Activated T-helper 2 cell treated with anti-CD3 and anti-CD28 coated beads, Interferon-gamma antibody, Interleukin-2, Interleukin-4, amounts not matched to agents 10 μg/mL and 5 μg/mL and 100 μg/mL, durations not matched to agents 14 hours and 24 hours and 36 hours (primary cell): ENCODE measurements at regions not wholly inside any gene's neighbourhood (a gene's known extent, or its start where the extent isn't known, plus 50 kb on each side); places are given as distances from the start of the nearest gene placed in this dataset.
"Not testable (repeated sequence)": the region's sequence is repeated elsewhere in the genome, so short reads cannot be mapped to it uniquely, and the experiment has no call there.

ENCODE experiments used
- DNase-seq: peaks from one replicate; pipeline ENCODE4 v3.0.0; 2021; ENCODE audit warnings: low spot score
- H3K27ac Mint-ChIP-seq: one replicate; pipeline ENCODE4 v1.8.0; 2021; ENCODE audit warnings: mixed read lengths
- H3K27me3 Mint-ChIP-seq: one replicate; pipeline ENCODE4 v1.8.0; 2021; ENCODE audit warnings: low read depth, mixed read lengths
- H3K36me3 Mint-ChIP-seq: one replicate; pipeline ENCODE4 v1.8.0; 2021; ENCODE audit warnings: low read depth, mixed read lengths
- H3K4me1 Mint-ChIP-seq: one replicate; pipeline ENCODE4 v1.8.0; 2021; ENCODE audit warnings: low read depth, mixed read lengths
- H3K4me3 Mint-ChIP-seq: one replicate; pipeline ENCODE4 v1.8.0; 2021; ENCODE audit warnings: low read depth, mild to moderate bottlenecking, moderate library complexity, mixed read lengths
- H3K9me3 Mint-ChIP-seq: one replicate; pipeline ENCODE4 v1.8.0; 2021; ENCODE audit warnings: mixed read lengths
- intact Hi-C: fragments of 100-400 bp; cut with micrococcal nuclease; formaldehyde crosslinking; loops from one replicate; pipeline ENCODE4 v1.15.1; 2023

DNA sequence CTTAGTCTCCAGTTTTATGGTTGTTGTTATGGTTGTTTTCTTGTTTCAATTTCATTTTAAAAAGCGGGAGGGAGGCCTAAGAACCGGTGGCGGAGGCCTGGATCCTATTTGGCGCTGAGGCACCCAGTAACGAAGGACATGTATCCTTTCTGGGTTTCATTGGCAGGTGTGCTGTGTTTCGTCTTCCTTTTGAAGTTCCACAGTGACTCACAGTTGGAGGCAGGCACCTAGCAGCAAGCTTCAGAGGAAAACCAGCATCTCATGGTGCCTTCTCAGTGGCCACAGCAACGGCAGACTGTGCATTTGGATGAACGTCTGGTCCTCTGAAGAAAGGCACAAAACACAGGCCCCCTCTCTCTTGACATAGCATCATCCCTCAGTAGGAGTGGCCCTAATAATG lies 697.2 kb downstream of the EFNB2 start:
- intact Hi-C loops: no loop called here
- no peak for DNase-seq
- no peaks in the 10 kb centered on the region for H3K4me1 Mint-ChIP-seq
- H3K9me3 Mint-ChIP-seq: peaks cover 3% of the 10 kb centered on the region
- H3K27me3 Mint-ChIP-seq: no peaks in the 10 kb centered on the region
- no peak overlapping the region for H3K27ac Mint-ChIP-seq
- H3K4me3 Mint-ChIP-seq: no peak overlapping the region
- H3K36me3 Mint-ChIP-seq: no peaks in the 10 kb centered on the region

DNA sequence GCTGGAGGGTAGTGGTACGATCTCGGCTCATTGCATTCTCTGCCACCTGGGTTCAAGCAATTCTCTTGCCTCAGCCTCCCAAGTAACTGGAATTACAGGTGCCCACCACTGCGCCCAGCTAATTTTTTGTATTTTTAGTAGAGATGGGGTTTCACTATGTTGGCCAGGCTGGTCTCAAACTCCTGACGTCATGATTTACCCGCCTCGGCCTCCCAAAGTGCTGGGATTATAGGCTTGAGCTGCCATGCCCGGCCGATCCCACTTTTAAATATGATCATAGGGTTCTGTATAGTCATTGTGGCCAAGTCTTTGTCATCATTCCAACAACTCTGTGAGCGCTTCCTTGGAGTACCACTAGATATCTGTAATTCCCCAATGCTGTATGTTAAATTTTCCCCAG lies 698.2 kb downstream of the EFNB2 start:
- intact Hi-C loops, DNase-seq, H3K4me1 Mint-ChIP-seq, H3K27ac Mint-ChIP-seq, H3K27me3 Mint-ChIP-seq, H3K9me3 Mint-ChIP-seq, H3K36me3 Mint-ChIP-seq, H3K4me3 Mint-ChIP-seq: not testable (repeated sequence)

DNA sequence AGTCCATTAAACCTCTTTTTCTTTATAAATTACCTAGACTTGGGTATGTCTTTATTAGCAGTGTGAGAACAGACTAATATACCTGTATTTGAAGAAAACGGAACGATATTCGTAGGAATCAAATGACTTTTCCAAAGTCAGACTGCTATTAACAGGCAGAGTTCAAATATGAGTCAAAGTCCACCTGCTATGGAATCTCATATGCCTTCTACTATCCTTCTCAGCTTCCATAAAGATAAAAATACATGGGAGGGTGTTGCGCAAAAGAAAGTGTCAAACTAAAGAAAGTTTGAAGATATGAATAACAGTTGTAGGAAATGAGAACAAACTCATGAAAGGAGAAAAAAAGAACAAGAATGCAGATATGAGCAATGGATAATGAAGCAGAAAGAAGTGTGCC lies 704.6 kb downstream of the EFNB2 start:
- H3K27ac Mint-ChIP-seq: no peak overlapping the region

DNA sequence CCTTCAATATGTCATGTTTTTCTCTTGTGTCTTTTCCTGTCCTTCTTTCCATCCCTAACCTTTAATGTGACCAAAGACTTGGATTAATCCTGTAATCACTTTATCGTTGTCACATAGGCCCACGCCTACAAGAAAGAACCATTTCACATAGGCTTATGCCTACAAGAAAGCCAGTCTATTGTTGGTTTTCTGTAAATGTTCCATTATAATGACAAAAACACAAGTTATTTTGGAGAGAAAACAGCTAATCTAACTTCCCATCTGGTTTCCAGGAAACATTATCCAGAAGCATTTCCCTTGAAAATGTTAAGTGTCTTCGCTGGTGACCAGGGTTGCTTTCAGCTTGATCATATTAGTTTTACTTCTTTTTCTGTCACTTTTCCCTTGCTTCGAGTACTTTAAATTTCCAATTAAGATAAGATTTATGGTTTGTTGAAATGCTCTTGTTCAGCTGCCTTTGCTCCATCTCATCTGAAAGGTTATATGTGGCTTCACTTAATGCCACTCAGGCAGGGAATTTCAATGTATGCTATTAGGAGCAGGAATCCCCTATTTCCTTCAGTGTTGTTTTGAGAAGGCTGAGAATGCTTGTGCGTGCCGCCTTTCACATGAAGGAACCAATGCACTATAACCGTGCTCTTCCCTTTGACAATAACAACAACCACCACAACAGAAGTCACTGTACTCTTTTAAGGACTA lies 708.2 kb downstream of the EFNB2 start:
- H3K27ac Mint-ChIP-seq: no peak overlapping the region
- H3K9me3 Mint-ChIP-seq: no peaks in the 10 kb centered on the region
- H3K36me3 Mint-ChIP-seq: no peaks in the 10 kb centered on the region
- no peak overlapping the region for H3K4me3 Mint-ChIP-seq
- no peaks in the 10 kb centered on the region for H3K27me3 Mint-ChIP-seq
- H3K4me1 Mint-ChIP-seq: no peaks in the 10 kb centered on the region
- no peak for DNase-seq
- intact Hi-C loops: no loop called here

More for the DNA sequence above, 704.6 kb downstream of the EFNB2 start:
- H3K4me1 Mint-ChIP-seq: no peaks in the 10 kb centered on the region
- H3K9me3 Mint-ChIP-seq: no peaks in the 10 kb centered on the region
- DNase-seq: no peak
- intact Hi-C loops: no loop called here
- no peaks in the 10 kb centered on the region for H3K36me3 Mint-ChIP-seq
- H3K27me3 Mint-ChIP-seq: no peaks in the 10 kb centered on the region
- no peak overlapping the region for H3K4me3 Mint-ChIP-seq

DNA sequence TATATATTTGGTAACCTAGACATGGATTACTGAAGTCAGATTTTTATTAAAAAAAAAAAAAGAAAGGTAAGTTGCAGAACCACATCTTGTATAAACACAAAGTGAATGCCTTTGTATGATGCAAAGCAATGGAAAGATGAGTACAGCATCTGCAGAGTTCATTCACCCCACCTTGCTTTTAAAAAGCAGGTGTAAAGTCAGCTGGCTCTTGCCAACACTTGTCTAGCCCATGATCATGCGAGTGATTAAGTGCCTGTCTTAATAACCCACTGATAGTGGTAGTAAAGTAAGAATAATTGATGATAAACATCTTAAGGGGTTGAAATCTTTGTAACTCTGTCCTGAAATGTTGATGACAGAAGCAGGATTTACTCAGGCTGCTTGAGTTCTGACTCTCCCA lies 710.4 kb downstream of the EFNB2 start:
- H3K4me1 Mint-ChIP-seq: no peaks in the 10 kb centered on the region
- H3K27ac Mint-ChIP-seq: no peak overlapping the region
- intact Hi-C loops: no loop called here
- no peak overlapping the region for H3K4me3 Mint-ChIP-seq
- H3K36me3 Mint-ChIP-seq: no peaks in the 10 kb centered on the region
- H3K9me3 Mint-ChIP-seq: no peaks in the 10 kb centered on the region
- H3K27me3 Mint-ChIP-seq: no peaks in the 10 kb centered on the region
- no peak for DNase-seq

DNA sequence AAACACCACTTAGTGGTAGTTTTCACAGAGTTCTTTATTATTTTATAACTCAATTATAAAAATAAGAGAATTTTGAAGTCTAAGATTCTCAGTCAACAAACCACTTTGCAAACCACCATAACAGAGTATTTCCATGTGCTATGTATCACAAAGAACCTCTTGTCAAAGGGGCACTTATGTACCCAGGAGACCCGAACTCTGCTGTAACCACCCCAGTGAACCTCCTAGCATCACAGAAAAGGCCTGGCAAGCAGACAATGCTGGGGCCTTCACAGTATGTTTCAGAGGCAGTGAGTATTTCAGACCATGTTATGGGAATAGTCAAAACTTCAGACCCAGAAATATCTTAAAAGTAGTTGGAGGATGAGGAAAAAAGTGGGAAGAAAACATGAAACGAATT lies 714.1 kb downstream of the EFNB2 start:
- Mint-ChIP-seq H3K9me3 (no peaks in the 10 kb centered on the region), H3K4me1 (no peaks in the 10 kb centered on the region), H3K36me3 (no peaks in the 10 kb centered on the region), H3K4me3 (no peak overlapping the region), H3K27me3 (no peaks in the 10 kb centered on the region), H3K27ac (no peak overlapping the region)
- intact Hi-C loops: no loop called here
- no peak for DNase-seq

DNA sequence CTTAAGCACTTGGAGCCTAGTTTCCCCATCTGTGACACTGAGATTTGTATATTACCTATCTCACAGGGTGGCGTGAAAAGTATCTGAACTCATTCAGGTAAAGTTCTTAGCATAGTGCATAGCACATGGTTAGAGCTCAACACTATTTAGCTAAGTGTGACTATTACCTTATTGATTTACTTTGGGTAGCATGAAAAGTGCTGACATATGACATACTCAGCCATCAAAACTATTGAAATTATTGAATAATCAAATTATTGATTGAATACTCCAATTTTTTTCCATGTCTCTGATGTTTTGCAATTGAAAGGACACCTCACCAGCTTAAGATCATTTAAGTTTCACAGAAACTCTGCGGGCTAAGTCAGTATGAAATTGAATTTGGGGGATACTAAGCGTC lies 715.0 kb downstream of the EFNB2 start:
- H3K4me1 Mint-ChIP-seq: no peaks in the 10 kb centered on the region
- H3K27me3 Mint-ChIP-seq: no peaks in the 10 kb centered on the region
- intact Hi-C loops: no loop called here
- no peak for DNase-seq
- H3K4me3 Mint-ChIP-seq: no peak overlapping the region
- no peaks in the 10 kb centered on the region for H3K9me3 Mint-ChIP-seq
- H3K36me3 Mint-ChIP-seq: no peaks in the 10 kb centered on the region
- no peak overlapping the region for H3K27ac Mint-ChIP-seq

DNA sequence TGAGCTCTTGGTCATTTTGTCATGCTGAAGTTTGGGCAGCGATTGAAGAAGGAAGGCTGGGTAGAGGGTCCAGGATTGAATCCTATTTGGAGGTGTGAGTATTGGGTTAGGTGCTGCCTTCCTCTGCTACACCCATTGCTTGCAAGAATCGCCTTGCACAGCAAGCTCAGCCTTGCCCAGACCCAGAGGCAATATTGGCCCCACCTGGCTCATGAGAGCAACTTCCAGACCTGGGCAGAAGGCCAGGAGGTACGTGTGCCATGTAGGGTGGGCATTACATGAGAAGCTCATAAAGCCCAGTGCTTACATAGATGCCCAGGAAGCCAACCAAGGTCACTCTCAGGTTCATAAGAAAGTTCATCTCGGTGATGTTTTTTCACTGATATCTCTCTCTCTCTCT lies 718.0 kb downstream of the EFNB2 start:
- H3K9me3 Mint-ChIP-seq: no peaks in the 10 kb centered on the region
- H3K27ac Mint-ChIP-seq: no peak overlapping the region
- H3K4me1 Mint-ChIP-seq: no peaks in the 10 kb centered on the region
- no peak for DNase-seq
- H3K27me3 Mint-ChIP-seq: no peaks in the 10 kb centered on the region
- no peak overlapping the region for H3K4me3 Mint-ChIP-seq
- no peaks in the 10 kb centered on the region for H3K36me3 Mint-ChIP-seq
- intact Hi-C loops: no loop called here

DNA sequence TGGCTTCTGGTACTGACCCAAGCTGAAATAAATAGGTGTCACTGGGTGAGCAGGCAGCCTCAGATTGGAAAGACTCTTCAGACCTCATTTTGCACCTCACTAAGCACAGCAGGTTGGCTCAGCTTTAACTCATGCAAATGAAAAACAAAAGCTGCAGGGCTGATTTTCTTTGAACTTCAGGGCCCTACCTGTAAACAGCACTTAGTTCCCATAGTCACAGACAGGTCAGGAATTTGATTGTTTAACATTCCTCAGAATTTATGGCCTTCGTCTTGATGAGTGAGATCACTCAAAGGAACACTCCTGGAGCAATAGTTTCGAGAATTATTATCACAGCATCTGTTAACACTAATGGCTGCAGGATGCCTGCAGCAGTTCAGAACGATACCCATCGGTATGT lies 718.5 kb downstream of the EFNB2 start:
- Mint-ChIP-seq H3K27ac (no peak overlapping the region), H3K27me3 (no peaks in the 10 kb centered on the region), H3K4me1 (no peaks in the 10 kb centered on the region), H3K36me3 (no peaks in the 10 kb centered on the region), H3K4me3 (no peak overlapping the region), H3K9me3 (no peaks in the 10 kb centered on the region)
- DNase-seq: no peak
- intact Hi-C loops: no loop called here

DNA sequence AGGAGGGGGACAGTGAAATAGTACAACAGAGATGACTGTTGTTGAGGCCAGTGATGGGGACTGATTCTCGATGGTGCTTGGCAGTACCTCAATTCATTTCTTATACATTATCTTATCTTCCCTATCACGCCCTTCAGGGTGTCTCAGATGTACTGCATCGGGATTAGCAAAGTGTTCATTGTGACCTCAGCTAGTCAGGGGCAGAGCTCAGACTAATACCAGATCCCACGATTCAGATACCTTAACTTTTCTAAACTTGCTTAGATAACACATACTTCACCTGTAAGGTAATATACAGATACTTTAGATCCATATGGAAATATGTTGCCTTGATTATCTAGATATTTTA lies 720.6 kb downstream of the EFNB2 start:
- no peaks in the 10 kb centered on the region for H3K4me1 Mint-ChIP-seq
- DNase-seq: no peak
- no peaks in the 10 kb centered on the region for H3K36me3 Mint-ChIP-seq
- intact Hi-C loops: no loop called here
- no peaks in the 10 kb centered on the region for H3K27me3 Mint-ChIP-seq
- H3K9me3 Mint-ChIP-seq: no peaks in the 10 kb centered on the region
- no peak overlapping the region for H3K27ac Mint-ChIP-seq
- H3K4me3 Mint-ChIP-seq: no peak overlapping the region

DNA sequence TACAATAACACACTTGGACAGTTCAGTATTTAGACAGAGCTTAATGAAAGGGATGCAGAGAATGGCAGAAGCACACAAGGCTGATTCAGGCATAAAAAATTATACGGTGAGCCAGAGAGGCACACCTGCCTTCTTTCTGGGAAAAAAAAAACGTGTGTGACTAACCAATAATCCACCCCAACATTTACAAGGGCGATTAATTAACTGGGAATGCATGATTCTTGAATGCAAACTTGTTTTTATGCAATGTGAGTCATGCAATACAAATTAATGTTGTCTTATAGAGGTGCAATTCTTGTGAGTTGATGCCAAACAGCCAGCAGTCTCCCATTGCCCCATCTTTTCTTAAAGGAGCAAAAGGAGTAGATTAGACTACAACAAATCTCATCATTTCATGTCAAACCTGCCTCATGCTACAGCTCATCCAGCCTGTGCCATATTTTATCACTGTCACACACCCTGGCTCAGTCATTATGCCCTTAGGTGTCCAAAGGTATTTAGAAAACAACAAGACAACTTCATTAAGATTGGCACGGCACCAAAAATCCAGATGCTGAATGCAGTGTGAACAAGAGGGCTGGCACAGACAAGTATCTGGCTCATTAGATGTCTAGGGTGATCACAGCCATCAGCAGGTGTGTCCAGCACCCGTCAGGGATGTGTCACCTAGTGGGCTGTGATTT lies 721.1 kb downstream of the EFNB2 start:
- H3K4me1 Mint-ChIP-seq: no peaks in the 10 kb centered on the region
- no peak overlapping the region for H3K4me3 Mint-ChIP-seq
- no peaks in the 10 kb centered on the region for H3K27me3 Mint-ChIP-seq
- H3K9me3 Mint-ChIP-seq: no peaks in the 10 kb centered on the region
- DNase-seq: no peak
- intact Hi-C loops: no loop called here
- no peaks in the 10 kb centered on the region for H3K36me3 Mint-ChIP-seq
- no peak overlapping the region for H3K27ac Mint-ChIP-seq

DNA sequence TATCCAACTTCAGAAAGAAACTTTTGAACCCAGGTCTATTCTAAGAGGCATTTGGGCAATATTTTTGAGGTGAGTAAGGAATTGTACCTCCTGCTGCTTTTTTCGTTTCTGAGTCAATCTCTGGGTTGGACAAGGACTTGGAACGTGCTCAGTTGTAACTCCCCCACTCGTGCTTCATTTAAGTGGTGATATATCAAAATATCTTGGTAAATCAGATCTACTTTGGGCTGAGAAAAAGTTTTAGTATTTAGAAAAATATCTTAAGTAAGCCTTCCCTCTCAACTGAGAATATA lies 728.9 kb downstream of the EFNB2 start:
- H3K4me1 Mint-ChIP-seq: no peaks in the 10 kb centered on the region
- intact Hi-C loops: no loop called here
- H3K27ac Mint-ChIP-seq: no peak overlapping the region
- no peaks in the 10 kb centered on the region for H3K36me3 Mint-ChIP-seq
- no peak overlapping the region for H3K4me3 Mint-ChIP-seq
- no peak for DNase-seq
- no peaks in the 10 kb centered on the region for H3K27me3 Mint-ChIP-seq
- H3K9me3 Mint-ChIP-seq: no peaks in the 10 kb centered on the region

DNA sequence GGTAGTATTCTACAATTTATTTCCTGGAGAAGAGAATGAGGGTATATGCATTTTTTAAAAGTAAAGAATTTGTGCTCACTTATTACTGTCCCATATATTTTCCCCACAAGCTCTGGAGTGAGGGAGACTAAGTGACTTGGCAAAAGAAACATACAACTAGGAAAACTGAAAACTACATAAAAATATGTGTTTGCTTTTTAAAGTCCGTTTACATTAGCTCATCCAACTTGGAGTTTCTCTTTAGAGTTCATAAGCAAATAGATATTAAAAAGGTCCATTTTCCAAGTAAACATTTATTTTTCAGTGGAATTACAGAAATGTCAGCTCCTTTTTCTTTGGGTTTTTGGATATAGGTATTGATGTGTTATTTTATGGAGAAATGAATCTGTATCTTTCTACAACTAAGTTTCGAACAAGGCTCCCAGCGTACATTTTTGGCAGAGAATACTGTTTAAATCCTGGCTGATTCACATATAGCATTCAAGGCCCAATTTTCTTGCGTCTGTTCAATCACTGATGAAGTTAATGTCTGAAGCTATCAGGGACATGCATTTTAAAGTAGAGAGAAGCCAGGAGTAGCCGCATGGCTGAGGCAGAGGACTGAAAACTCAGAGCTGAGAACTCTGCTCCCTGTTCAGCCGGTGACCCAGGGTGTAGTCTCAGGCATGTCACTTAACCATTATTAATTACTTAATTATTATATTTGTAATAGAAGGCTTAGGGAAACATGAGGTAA lies 729.4 kb downstream of the EFNB2 start:
- DNase-seq: no peak
- H3K36me3 Mint-ChIP-seq: no peaks in the 10 kb centered on the region
- no peaks in the 10 kb centered on the region for H3K4me1 Mint-ChIP-seq
- H3K9me3 Mint-ChIP-seq: no peaks in the 10 kb centered on the region
- no peak overlapping the region for H3K27ac Mint-ChIP-seq
- intact Hi-C loops: no loop called here
- no peaks in the 10 kb centered on the region for H3K27me3 Mint-ChIP-seq
- no peak overlapping the region for H3K4me3 Mint-ChIP-seq
